ENCODE measurements at regions not wholly inside any gene's neighbourhood (a gene's known extent, or its start where the extent isn't known, plus 50 kb on each side); places are given as distances from the start of the nearest gene placed in this dataset.

DNA sequence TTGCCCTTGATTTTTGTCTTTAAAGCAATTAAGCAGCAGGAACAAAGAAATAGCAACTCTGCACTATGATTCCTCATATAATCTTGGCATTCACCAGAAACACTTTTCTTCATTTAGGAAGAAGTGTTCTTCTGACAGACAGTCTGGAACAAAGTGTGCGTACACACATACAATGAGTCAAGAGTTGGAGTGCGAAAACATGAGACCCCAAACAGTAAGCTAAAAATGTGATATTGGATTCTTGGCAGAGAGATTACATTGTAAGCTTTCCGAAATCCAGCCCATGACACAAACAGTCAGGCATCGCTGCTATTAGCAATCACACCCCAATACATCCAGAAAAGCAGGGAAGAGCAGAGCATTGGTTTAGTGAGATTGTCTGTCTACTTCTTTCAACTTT is 306.7 kb upstream of the TBC1D5 start:
- intact Hi-C loops (cut with DNase I, micrococcal nuclease), result no loop called here
- ChIA-PET CTCF (no interaction called here), POLR2A (no interaction called here)
- Mint-ChIP-seq H3K27ac (no peak overlapping the region), H3K27me3 (no peaks in the 10 kb centered on the region), H3K4me3 (no peak overlapping the region), H3K4me1 (ENCODE audit: low read depth) (no peaks in the 10 kb centered on the region), H3K9me3 (no peaks in the 10 kb centered on the region), H3K36me3 (ENCODE audit: low read depth) (no peaks in the 10 kb centered on the region)
- H3K4me3 ChIP-seq (ENCODE audit: low read length), result no peak overlapping the region
- H3K27ac ChIP-seq (ENCODE audit: low read depth in 1 of 2, low read length in 2 of 2), result no peak overlapping the region
- H3K27me3 ChIP-seq (ENCODE audit: control insufficient read depth in 1 of 2, insufficient read depth in 2 of 2, low read length in 2 of 2), result no peaks in the 10 kb centered on the region
- ATAC-seq (ENCODE audit: poor library complexity) (no peak), DNase-seq (no peak)
- no peaks in the 10 kb centered on the region for H3K4me1 ChIP-seq (ENCODE audit: insufficient read depth, low read length)
- H3K36me3 ChIP-seq (ENCODE audit: insufficient read depth, low read length), result no peaks in the 10 kb centered on the region
- TF ChIP-seq CTCF (IDR thresholded peaks at IDR 0.05), result no peak
- H3K9me3 ChIP-seq (ENCODE audit: control insufficient read depth in 1 of 2, insufficient read depth in 1 of 2, low read length in 2 of 2), result no peaks in the 10 kb centered on the region

- no peak overlapping the region for H3K4me3 ChIP-seq (ENCODE audit: low read length)
- Mint-ChIP-seq H3K9me3 (no peaks in the 10 kb centered on the region), H3K4me1 (ENCODE audit: low read depth) (no peaks in the 10 kb centered on the region), H3K27me3 (peaks cover 5% of the 10 kb centered on the region), H3K4me3 (no peak overlapping the region), H3K27ac (no peak overlapping the region), H3K36me3 (ENCODE audit: low read depth) (no peaks in the 10 kb centered on the region)
- no peak overlapping the region for H3K27ac ChIP-seq (ENCODE audit: low read depth in 1 of 2, low read length in 2 of 2)
- DNase-seq, result no peak
- ATAC-seq (ENCODE audit: poor library complexity), result no peak
- POLR2A ChIA-PET, result no interaction called here
- no peaks in the 10 kb centered on the region for H3K9me3 ChIP-seq (ENCODE audit: control insufficient read depth in 1 of 2, insufficient read depth in 1 of 2, low read length in 2 of 2)
- intact Hi-C loops (cut with DNase I, micrococcal nuclease), result no loop called here
- no peaks in the 10 kb centered on the region for H3K36me3 ChIP-seq (ENCODE audit: insufficient read depth, low read length)
- CTCF ChIA-PET, result no interaction called here
- H3K27me3 ChIP-seq (ENCODE audit: control insufficient read depth in 1 of 2, insufficient read depth in 2 of 2, low read length in 2 of 2), result no peaks in the 10 kb centered on the region
- no peak for TF ChIP-seq CTCF (IDR thresholded peaks at IDR 0.05)
- H3K4me1 ChIP-seq (ENCODE audit: insufficient read depth, low read length), result no peaks in the 10 kb centered on the region
Observed at GRCh38 chr3:18047052-18047451, 304.6 kb upstream of the TBC1D5 start.

- no peak overlapping the region for H3K27ac Mint-ChIP-seq
- no peaks in the 10 kb centered on the region for H3K9me3 Mint-ChIP-seq
- Histone ChIP-seq H3K9me3 (ENCODE audit: control insufficient read depth in 1 of 2, insufficient read depth in 1 of 2, low read length in 2 of 2) (no peaks in the 10 kb centered on the region), H3K4me3 (ENCODE audit: low read length) (no peak overlapping the region), H3K27me3 (ENCODE audit: control insufficient read depth in 1 of 2, insufficient read depth in 2 of 2, low read length in 2 of 2) (no peaks in the 10 kb centered on the region), H3K27ac (ENCODE audit: low read depth in 1 of 2, low read length in 2 of 2) (no peak overlapping the region), H3K4me1 (ENCODE audit: insufficient read depth, low read length) (no peaks in the 10 kb centered on the region), H3K36me3 (ENCODE audit: insufficient read depth, low read length) (no peaks in the 10 kb centered on the region)
- TF ChIP-seq CTCF (IDR thresholded peaks at IDR 0.05), result no peak
- ChIA-PET POLR2A (no interaction called here), CTCF (no interaction called here)
- no peaks in the 10 kb centered on the region for H3K4me1 Mint-ChIP-seq (ENCODE audit: low read depth)
- H3K36me3 Mint-ChIP-seq (ENCODE audit: low read depth), result no peaks in the 10 kb centered on the region
- peaks cover 5% of the 10 kb centered on the region for H3K27me3 Mint-ChIP-seq
- no peak overlapping the region for H3K4me3 Mint-ChIP-seq
- intact Hi-C loops (cut with DNase I, micrococcal nuclease), result no loop called here
- no peak for ATAC-seq (ENCODE audit: poor library complexity)
- DNase-seq, result no peak
Observed at GRCh38 chr3:18046131-18046915, 303.9 kb upstream of the TBC1D5 start.
